Liver (tissue), 8 donors: ENCODE measurements at regions not wholly inside any gene's neighbourhood (a gene's known extent, or its start where the extent isn't known, plus 50 kb on each side); places are given as distances from the start of the nearest gene placed in this dataset.

Experiments used
- DNase-seq: peaks from one replicate; pipeline ENCODE4 v3.0.0-alpha.2; 2017; ENCODE audit warnings: low spot score
- H3K27ac ChIP-seq, 2 donors: one replicate each; pipeline ENCODE4 v1.7.0; 2013; ENCODE audit warnings: inconsistent platforms in 2 of 2, low read length in 2 of 2, control low read depth in 1 of 2, low read depth in 1 of 2, mild to moderate bottlenecking in 1 of 2
- H3K27me3 ChIP-seq, 4 donors: one replicate each; pipeline versions ENCODE4 v1.6.1 to v1.7.0; 2013; ENCODE audit warnings: low read length in 3 of 4, inconsistent platforms in 1 of 4, mild to moderate bottlenecking in 1 of 4, moderate library complexity in 1 of 4; ENCODE audit not compliant: control insufficient read depth in 4 of 4, insufficient read depth in 4 of 4
- H3K36me3 ChIP-seq, 4 donors: one replicate each; pipeline versions ENCODE4 v1.6.1 to v1.7.0; 2013; ENCODE audit warnings: low read length in 3 of 4, mild to moderate bottlenecking in 3 of 4, low read depth in 1 of 4, moderate library complexity in 1 of 4; ENCODE audit not compliant: control insufficient read depth in 4 of 4, insufficient read depth in 3 of 4
- H3K4me1 ChIP-seq, 4 donors: one replicate each; pipeline versions ENCODE4 v1.6.1 to v1.7.0; 2013; ENCODE audit warnings: low read length in 3 of 4, mild to moderate bottlenecking in 3 of 4, moderate library complexity in 1 of 4; ENCODE audit not compliant: control insufficient read depth in 4 of 4, insufficient read depth in 4 of 4
- H3K4me3 ChIP-seq, 3 donors: one replicate each; pipeline versions ENCODE4 v1.6.1 to v1.7.0; 2013; ENCODE audit warnings: low read length in 3 of 3, control low read depth in 1 of 3, low read depth in 1 of 3, mild to moderate bottlenecking in 1 of 3
- H3K9ac ChIP-seq, 2 donors: one replicate each; pipeline ENCODE4 v1.7.0; 2013; ENCODE audit warnings: low read length in 2 of 2, mild to moderate bottlenecking in 2 of 2, moderate library complexity in 2 of 2, control low read depth in 1 of 2, low read depth in 1 of 2
- H3K9me3 ChIP-seq, 4 donors: one replicate each; pipeline versions ENCODE4 v1.6.1 to v1.7.0; 2013; ENCODE audit warnings: low read length in 3 of 4; ENCODE audit not compliant: control insufficient read depth in 4 of 4
- EGR1 ChIP-seq, 2 donors: IDR thresholded peaks; 2 replicates each; pipeline ENCODE4 v1.6.1; 2016 to 2018; ENCODE audit warnings: antibody characterized with exemption in 2 of 2, low read depth in 2 of 2
- FOXA1 ChIP-seq: IDR thresholded peaks from 2 replicates; pipeline ENCODE4 v1.6.1; 2016; ENCODE audit warnings: antibody characterized with exemption
- FOXA2 ChIP-seq: IDR thresholded peaks from 2 replicates; pipeline ENCODE4 v1.6.1; 2016; ENCODE audit warnings: antibody characterized with exemption
- HNF4G ChIP-seq: IDR thresholded peaks from 2 replicates; pipeline ENCODE4 v1.6.1; 2016; ENCODE audit warnings: antibody characterized with exemption
- JUND ChIP-seq, 2 donors: IDR thresholded peaks; 2 replicates each; pipeline ENCODE4 v1.6.1; 2016; ENCODE audit warnings: antibody characterized with exemption in 2 of 2
- NR2F2 ChIP-seq: IDR thresholded peaks from 2 replicates; pipeline ENCODE4 v1.6.1; 2016; ENCODE audit warnings: antibody characterized with exemption
- RAD21 ChIP-seq, 2 donors: IDR thresholded peaks; 2 replicates each; pipeline ENCODE4 v1.6.1; 2016; ENCODE audit warnings: antibody characterized with exemption in 2 of 2, mild to moderate bottlenecking in 2 of 2
- RXRA ChIP-seq, 2 donors: IDR thresholded peaks; 2 replicates each; pipeline ENCODE4 v1.6.1; 2017 to 2018; ENCODE audit warnings: antibody characterized with exemption in 2 of 2, mild to moderate bottlenecking in 1 of 2
- SP1 ChIP-seq: IDR thresholded peaks from 2 replicates; pipeline ENCODE4 v1.6.1; 2018; ENCODE audit warnings: antibody characterized with exemption, mild to moderate bottlenecking
- TAF1 ChIP-seq: conservative IDR thresholded peaks from 2 replicates; pipeline ENCODE4 v1.6.1; 2016; ENCODE audit warnings: antibody characterized with exemption, mild to moderate bottlenecking
- YY1 ChIP-seq: IDR thresholded peaks from 2 replicates; pipeline ENCODE4 v1.6.1; 2016; ENCODE audit warnings: antibody characterized with exemption, mild to moderate bottlenecking
- WGBS: extraction: QIAGEN DNeasy Blood & Tissue Kit; methylation state at CpG from one replicate; pipeline ENCODE4 v1.1.7; 2013; 5-methylcytosine and 5-hydroxymethylcytosine counted together
- TF ChIP-seq, protein P1 (sequence below): IDR thresholded peaks from 2 replicates; pipeline ENCODE4 v1.6.1; 2016; ENCODE audit warnings: antibody characterized with exemption
- TF ChIP-seq, protein P2 (sequence below): IDR thresholded peaks from 2 replicates; pipeline ENCODE4 v1.6.1; 2016; ENCODE audit warnings: antibody characterized with exemption, mild to moderate bottlenecking
- TF ChIP-seq, protein P3 (sequence below): IDR thresholded peaks from 2 replicates; pipeline ENCODE4 v1.6.1; 2016; ENCODE audit warnings: antibody characterized with exemption
- TF ChIP-seq, protein P4 (sequence below): fragments of 150-350 bp; IDR thresholded peaks from 2 replicates; pipeline ENCODE4 v1.5.1; 2017; ENCODE audit warnings: improper control_type of control experiment, low read depth, low read length; ENCODE audit not compliant: missing input control
- TF ChIP-seq, protein P5 (sequence below): IDR thresholded peaks from 2 replicates; pipeline ENCODE4 v1.6.1; 2016; ENCODE audit warnings: antibody characterized with exemption
- donor health status: healthy.
- donor health status: healthy.
- donor health status: healthy.
- donor health status: healthy.
- donor health status: healthy.

DNA sequence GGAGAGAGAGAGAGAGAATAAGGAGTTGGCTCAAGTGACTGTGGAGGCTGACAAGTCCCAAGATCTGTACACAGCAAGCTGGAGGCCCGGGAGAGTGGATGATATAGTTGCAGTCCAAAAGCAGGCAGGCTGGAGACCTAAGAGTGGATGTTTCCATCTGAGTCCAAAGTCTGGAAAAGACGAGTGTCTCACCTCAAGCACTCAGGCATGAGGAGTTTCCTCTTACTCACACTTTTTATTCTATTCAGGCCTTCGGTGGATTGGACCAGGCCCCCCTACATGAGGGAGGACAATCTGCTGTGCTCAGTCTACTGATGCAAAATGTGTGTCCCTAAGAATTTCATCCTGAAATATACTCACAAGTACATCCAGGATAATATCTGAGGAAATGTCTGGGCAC, 484.6 kb downstream of the VRK1 start:
- Histone ChIP-seq H3K27me3 (peaks cover 0 to 8% (median 1%) of the 10 kb centered on the region in 4 donors), H3K36me3 (no peaks in the 10 kb centered on the region), H3K4me1 (no peaks in the 10 kb centered on the region), H3K9ac (no peak overlapping the region), H3K9me3 (no peaks in the 10 kb centered on the region), H3K4me3 (no peak overlapping the region), H3K27ac (no peak overlapping the region)
- TF ChIP-seq SP1 (no peak), RXRA (IDR thresholded peaks at IDR 0.05) (no peak), TAF1 (no peak), JUND (IDR thresholded peaks at IDR 0.05) (no peak), RAD21 (IDR thresholded peaks at IDR 0.05) (no peak), FOXA1 (no peak), NR2F2 (no peak), FOXA2 (no peak), HNF4G (no peak), EGR1 (IDR thresholded peaks at IDR 0.05; ENCODE audit: low read depth in 2 of 2) (no peak)
- TF ChIP-seq, protein P1, sequence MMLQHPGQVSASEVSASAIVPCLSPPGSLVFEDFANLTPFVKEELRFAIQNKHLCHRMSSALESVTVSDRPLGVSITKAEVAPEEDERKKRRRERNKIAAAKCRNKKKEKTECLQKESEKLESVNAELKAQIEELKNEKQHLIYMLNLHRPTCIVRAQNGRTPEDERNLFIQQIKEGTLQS, result no peak
- TF ChIP-seq, protein P2, sequence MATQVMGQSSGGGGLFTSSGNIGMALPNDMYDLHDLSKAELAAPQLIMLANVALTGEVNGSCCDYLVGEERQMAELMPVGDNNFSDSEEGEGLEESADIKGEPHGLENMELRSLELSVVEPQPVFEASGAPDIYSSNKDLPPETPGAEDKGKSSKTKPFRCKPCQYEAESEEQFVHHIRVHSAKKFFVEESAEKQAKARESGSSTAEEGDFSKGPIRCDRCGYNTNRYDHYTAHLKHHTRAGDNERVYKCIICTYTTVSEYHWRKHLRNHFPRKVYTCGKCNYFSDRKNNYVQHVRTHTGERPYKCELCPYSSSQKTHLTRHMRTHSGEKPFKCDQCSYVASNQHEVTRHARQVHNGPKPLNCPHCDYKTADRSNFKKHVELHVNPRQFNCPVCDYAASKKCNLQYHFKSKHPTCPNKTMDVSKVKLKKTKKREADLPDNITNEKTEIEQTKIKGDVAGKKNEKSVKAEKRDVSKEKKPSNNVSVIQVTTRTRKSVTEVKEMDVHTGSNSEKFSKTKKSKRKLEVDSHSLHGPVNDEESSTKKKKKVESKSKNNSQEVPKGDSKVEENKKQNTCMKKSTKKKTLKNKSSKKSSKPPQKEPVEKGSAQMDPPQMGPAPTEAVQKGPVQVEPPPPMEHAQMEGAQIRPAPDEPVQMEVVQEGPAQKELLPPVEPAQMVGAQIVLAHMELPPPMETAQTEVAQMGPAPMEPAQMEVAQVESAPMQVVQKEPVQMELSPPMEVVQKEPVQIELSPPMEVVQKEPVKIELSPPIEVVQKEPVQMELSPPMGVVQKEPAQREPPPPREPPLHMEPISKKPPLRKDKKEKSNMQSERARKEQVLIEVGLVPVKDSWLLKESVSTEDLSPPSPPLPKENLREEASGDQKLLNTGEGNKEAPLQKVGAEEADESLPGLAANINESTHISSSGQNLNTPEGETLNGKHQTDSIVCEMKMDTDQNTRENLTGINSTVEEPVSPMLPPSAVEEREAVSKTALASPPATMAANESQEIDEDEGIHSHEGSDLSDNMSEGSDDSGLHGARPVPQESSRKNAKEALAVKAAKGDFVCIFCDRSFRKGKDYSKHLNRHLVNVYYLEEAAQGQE, result no peak
- TF ChIP-seq, protein P3, sequence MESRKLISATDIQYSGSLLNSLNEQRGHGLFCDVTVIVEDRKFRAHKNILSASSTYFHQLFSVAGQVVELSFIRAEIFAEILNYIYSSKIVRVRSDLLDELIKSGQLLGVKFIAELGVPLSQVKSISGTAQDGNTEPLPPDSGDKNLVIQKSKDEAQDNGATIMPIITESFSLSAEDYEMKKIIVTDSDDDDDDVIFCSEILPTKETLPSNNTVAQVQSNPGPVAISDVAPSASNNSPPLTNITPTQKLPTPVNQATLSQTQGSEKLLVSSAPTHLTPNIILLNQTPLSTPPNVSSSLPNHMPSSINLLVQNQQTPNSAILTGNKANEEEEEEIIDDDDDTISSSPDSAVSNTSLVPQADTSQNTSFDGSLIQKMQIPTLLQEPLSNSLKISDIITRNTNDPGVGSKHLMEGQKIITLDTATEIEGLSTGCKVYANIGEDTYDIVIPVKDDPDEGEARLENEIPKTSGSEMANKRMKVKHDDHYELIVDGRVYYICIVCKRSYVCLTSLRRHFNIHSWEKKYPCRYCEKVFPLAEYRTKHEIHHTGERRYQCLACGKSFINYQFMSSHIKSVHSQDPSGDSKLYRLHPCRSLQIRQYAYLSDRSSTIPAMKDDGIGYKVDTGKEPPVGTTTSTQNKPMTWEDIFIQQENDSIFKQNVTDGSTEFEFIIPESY, result no peak
- TF ChIP-seq, protein P4, sequence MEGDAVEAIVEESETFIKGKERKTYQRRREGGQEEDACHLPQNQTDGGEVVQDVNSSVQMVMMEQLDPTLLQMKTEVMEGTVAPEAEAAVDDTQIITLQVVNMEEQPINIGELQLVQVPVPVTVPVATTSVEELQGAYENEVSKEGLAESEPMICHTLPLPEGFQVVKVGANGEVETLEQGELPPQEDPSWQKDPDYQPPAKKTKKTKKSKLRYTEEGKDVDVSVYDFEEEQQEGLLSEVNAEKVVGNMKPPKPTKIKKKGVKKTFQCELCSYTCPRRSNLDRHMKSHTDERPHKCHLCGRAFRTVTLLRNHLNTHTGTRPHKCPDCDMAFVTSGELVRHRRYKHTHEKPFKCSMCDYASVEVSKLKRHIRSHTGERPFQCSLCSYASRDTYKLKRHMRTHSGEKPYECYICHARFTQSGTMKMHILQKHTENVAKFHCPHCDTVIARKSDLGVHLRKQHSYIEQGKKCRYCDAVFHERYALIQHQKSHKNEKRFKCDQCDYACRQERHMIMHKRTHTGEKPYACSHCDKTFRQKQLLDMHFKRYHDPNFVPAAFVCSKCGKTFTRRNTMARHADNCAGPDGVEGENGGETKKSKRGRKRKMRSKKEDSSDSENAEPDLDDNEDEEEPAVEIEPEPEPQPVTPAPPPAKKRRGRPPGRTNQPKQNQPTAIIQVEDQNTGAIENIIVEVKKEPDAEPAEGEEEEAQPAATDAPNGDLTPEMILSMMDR, result no peak
- TF ChIP-seq, protein P5, sequence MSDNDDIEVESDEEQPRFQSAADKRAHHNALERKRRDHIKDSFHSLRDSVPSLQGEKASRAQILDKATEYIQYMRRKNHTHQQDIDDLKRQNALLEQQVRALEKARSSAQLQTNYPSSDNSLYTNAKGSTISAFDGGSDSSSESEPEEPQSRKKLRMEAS, result no peak
- no peak for DNase-seq
- WGBS, result 79% methylated on average over 3 of the region's 3 CpGs

DNA sequence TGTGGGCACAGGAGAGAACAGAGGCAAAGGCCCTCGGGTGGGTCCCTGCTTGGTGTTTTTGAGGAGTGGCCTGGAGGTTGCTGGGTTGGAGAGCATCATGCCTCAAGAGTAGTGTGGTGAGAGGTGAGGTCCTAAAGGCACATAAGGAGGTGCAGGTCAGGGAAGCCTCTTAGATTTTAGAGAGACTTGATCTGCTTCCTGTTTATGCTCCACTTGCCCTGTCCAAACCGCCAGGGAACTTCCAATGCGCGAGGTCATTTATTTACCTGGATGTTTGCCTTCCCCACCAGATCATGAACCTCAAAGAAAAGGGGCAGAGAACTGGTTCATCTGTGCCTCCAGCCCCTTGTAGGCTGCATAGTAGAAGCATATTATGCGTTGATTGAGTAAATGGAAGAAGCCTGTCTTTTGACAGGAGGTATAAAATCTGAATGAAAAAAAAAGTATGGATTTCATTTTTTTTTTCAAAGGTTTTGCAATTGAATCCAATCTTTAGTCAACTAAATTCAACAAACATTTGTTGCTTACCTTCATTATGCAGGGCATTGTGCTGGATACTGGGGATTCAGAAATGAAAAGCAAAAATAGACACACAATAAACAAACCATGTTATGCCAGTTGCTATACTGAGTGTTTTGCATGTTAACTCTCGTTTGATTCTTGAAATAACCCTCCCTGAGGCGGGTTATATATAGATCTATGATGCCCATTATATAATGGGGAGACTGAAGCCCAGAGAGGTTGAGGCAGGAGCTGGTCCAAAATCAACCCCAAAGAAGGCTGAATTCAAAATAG, 485.2 kb downstream of the VRK1 start:
- Histone ChIP-seq H3K27me3 (peaks cover 0 to 8% (median 1%) of the 10 kb centered on the region in 4 donors), H3K27ac (no peak overlapping the region), H3K9me3 (no peaks in the 10 kb centered on the region), H3K9ac (no peak overlapping the region), H3K36me3 (no peaks in the 10 kb centered on the region), H3K4me3 (no peak overlapping the region), H3K4me1 (no peaks in the 10 kb centered on the region)
- WGBS, result 63% methylated on average over 7 of the region's 7 CpGs
- TF ChIP-seq, protein P5, result no peak
- no peak for TF ChIP-seq YY1
- TF ChIP-seq RAD21 (IDR thresholded peaks at IDR 0.05), result no peak
- no peak for DNase-seq
